ENCODE measurements at regions not wholly inside any gene's neighbourhood (a gene's known extent, or its start where the extent isn't known, plus 50 kb on each side); places are given as distances from the start of the nearest gene placed in this dataset.
"Not testable (repeated sequence)": the region's sequence is repeated elsewhere in the genome, so short reads cannot be mapped to it uniquely, and the experiment has no call there.

- TF ChIP-seq POLR2A (IDR thresholded peaks at IDR 0.05; ENCODE audit: low read depth, low read length); POLR2AphosphoS5 (IDR thresholded peaks at IDR 0.05; ENCODE audit: insufficient read depth, low read depth, low read length); MAX (IDR thresholded peaks at IDR 0.05; ENCODE audit: insufficient read depth, insufficient read length); EZH2 (IDR thresholded peaks at IDR 0.05; ENCODE audit: borderline replicate concordance, low read depth, low read length, severe bottlenecking); JUN (IDR thresholded peaks at IDR 0.05; ENCODE audit: borderline replicate concordance, insufficient read depth, insufficient read length, low read depth); MYC (IDR thresholded peaks at IDR 0.05; ENCODE audit: low read depth, low read length); GATA2 (IDR thresholded peaks at IDR 0.05; ENCODE audit: insufficient read depth, insufficient read length, low read depth, low read length); FOS (IDR thresholded peaks at IDR 0.05; ENCODE audit: borderline replicate concordance, insufficient read depth, low read length): not testable (repeated sequence)
- TF ChIP-seq, protein P1, sequence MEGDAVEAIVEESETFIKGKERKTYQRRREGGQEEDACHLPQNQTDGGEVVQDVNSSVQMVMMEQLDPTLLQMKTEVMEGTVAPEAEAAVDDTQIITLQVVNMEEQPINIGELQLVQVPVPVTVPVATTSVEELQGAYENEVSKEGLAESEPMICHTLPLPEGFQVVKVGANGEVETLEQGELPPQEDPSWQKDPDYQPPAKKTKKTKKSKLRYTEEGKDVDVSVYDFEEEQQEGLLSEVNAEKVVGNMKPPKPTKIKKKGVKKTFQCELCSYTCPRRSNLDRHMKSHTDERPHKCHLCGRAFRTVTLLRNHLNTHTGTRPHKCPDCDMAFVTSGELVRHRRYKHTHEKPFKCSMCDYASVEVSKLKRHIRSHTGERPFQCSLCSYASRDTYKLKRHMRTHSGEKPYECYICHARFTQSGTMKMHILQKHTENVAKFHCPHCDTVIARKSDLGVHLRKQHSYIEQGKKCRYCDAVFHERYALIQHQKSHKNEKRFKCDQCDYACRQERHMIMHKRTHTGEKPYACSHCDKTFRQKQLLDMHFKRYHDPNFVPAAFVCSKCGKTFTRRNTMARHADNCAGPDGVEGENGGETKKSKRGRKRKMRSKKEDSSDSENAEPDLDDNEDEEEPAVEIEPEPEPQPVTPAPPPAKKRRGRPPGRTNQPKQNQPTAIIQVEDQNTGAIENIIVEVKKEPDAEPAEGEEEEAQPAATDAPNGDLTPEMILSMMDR (IDR thresholded peaks at IDR 0.05; ENCODE audit: extremely low read depth in 1 of 2, insufficient read depth in 1 of 2, low read depth in 1 of 2, low read length in 2 of 2), result not testable (repeated sequence)
Observed at GRCh38 chr2:184168823-184169222, 429.5 kb upstream of the ZNF804A start.

Measured in endothelial cell of umbilical vein (primary cell).